Stomach (tissue), 4 donors: ENCODE measurements at regions not wholly inside any gene's neighbourhood (a gene's known extent, or its start where the extent isn't known, plus 50 kb on each side); places are given as distances from the start of the nearest gene placed in this dataset.

Experiments
- EP300 ChIP-seq: sonication (generic); formaldehyde crosslinking; IDR thresholded peaks from one replicate; pipeline ENCODE4 v1.6.1; 2017; ENCODE audit warnings: antibody characterized with exemption
- POLR2A ChIP-seq, 4 donors: fragments of 450-650 bp; IDR thresholded peaks; one replicate each; pipeline ENCODE4 v1.6.1; 2016; ENCODE audit warnings: antibody characterized with exemption in 4 of 4, control low read depth in 2 of 4, mild to moderate bottlenecking in 1 of 4, moderate library complexity in 1 of 4
- POLR2AphosphoS5 ChIP-seq, 3 donors: sonication (generic); formaldehyde crosslinking; IDR thresholded peaks; one replicate each; pipeline ENCODE4 v1.6.1; 2016; ENCODE audit warnings: antibody characterized with exemption in 3 of 3
- TF ChIP-seq, protein P1 (sequence below), 7 experiments: fragments of 450-650 bp in 4 of 7; fragments of 200-600 bp in 3 of 7; sonication (generic) in 3 of 7; IDR thresholded peaks; one replicate each; pipeline ENCODE4 v1.5.1; 2016 to 2019; ENCODE audit warnings: antibody characterized with exemption in 7 of 7, control low read depth in 2 of 7, mild to moderate bottlenecking in 1 of 7

- no peak for TF ChIP-seq POLR2AphosphoS5 (IDR thresholded peaks at IDR 0.05)
- TF ChIP-seq, protein P1, sequence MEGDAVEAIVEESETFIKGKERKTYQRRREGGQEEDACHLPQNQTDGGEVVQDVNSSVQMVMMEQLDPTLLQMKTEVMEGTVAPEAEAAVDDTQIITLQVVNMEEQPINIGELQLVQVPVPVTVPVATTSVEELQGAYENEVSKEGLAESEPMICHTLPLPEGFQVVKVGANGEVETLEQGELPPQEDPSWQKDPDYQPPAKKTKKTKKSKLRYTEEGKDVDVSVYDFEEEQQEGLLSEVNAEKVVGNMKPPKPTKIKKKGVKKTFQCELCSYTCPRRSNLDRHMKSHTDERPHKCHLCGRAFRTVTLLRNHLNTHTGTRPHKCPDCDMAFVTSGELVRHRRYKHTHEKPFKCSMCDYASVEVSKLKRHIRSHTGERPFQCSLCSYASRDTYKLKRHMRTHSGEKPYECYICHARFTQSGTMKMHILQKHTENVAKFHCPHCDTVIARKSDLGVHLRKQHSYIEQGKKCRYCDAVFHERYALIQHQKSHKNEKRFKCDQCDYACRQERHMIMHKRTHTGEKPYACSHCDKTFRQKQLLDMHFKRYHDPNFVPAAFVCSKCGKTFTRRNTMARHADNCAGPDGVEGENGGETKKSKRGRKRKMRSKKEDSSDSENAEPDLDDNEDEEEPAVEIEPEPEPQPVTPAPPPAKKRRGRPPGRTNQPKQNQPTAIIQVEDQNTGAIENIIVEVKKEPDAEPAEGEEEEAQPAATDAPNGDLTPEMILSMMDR (IDR thresholded peaks at IDR 0.05): no peak
- no peak for TF ChIP-seq POLR2A (IDR thresholded peaks at IDR 0.05)
- no peak for TF ChIP-seq EP300
Observed at GRCh38 chr4:126372634-126373033, 1057.9 kb downstream of the FAT4 start.
